GM12878 (cell line): ENCODE measurements at regions not wholly inside any gene's neighbourhood (a gene's known extent, or its start where the extent isn't known, plus 50 kb on each side); places are given as distances from the start of the nearest gene placed in this dataset.

Source experiments
- CBX5 ChIP-seq: sonication (generic); IDR thresholded peaks from 2 replicates; pipeline ENCODE4 v1.6.1; 2016; ENCODE audit warnings: low read depth, moderate library complexity, mild to moderate bottlenecking, inconsistent platforms
- TF ChIP-seq, protein P1 (sequence below), 3 experiments: IDR thresholded peaks in 2 of 3; conservative IDR thresholded peaks in 1 of 3; 2 replicates each; pipeline ENCODE4 v1.5.1; 2011; ENCODE audit warnings: low read depth in 3 of 3, low read length in 3 of 3, mild to moderate bottlenecking in 3 of 3, control low read depth in 2 of 3, moderate library complexity in 2 of 3, inconsistent platforms in 1 of 3, mixed read lengths in 1 of 3; ENCODE audit not compliant: control insufficient read depth in 2 of 3, insufficient read depth in 1 of 3; ENCODE audit errors: extremely low read depth in 1 of 3

DNA sequence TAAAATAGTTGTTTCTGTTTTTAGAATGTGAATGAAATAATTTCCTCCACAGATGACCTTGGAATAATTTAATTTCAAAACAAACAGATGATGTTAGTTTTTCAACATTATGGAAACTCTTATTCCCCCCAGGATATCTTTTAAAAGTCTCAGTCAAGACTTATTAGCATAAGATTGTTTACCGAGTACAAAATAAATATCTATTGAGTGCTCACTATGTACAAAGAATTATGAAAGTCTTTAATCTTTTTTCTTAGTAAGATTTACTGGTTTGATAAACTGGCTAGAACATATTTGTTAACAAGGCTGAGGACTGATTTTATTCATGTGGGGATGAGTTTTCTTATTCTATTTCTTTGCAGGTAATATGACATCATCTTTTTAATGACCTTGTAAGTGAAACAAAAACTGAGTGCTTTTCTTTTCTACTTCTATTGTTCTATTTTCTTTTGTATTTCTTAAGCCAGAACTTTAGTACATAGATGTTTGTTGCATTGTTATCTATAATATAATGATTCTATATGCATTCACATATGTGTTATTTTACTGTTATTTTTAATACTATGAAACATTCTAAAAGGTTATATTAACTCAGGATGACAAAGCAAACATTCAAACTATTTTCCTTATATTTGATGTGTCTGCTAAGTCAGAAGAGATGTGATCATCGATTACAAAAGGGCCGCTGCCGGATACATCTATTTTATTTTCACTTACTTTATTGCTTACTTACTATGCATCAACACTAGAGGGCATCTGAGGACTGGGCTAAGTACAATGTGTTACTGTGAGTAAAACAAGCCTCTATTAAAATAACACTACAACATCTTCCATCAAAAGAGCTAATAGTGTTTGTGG, 111.0 kb upstream of the ARHGAP42 start:
- no peak for TF ChIP-seq CBX5
- TF ChIP-seq, protein P1, sequence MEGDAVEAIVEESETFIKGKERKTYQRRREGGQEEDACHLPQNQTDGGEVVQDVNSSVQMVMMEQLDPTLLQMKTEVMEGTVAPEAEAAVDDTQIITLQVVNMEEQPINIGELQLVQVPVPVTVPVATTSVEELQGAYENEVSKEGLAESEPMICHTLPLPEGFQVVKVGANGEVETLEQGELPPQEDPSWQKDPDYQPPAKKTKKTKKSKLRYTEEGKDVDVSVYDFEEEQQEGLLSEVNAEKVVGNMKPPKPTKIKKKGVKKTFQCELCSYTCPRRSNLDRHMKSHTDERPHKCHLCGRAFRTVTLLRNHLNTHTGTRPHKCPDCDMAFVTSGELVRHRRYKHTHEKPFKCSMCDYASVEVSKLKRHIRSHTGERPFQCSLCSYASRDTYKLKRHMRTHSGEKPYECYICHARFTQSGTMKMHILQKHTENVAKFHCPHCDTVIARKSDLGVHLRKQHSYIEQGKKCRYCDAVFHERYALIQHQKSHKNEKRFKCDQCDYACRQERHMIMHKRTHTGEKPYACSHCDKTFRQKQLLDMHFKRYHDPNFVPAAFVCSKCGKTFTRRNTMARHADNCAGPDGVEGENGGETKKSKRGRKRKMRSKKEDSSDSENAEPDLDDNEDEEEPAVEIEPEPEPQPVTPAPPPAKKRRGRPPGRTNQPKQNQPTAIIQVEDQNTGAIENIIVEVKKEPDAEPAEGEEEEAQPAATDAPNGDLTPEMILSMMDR (IDR thresholded peaks at IDR 0.05 in 2 of 3, conservative IDR thresholded peaks at IDR 0.05 in 1 of 3; ENCODE audit: control insufficient read depth in 2 of 3, extremely low read depth in 1 of 3, insufficient read depth in 1 of 3, low read depth in 3 of 3, low read length in 3 of 3) = peak; percentile 59 to 76 (median 71)
